Liver (tissue), 3 donors: ENCODE measurements at regions not wholly inside any gene's neighbourhood (a gene's known extent, or its start where the extent isn't known, plus 50 kb on each side); places are given as distances from the start of the nearest gene placed in this dataset.

Source experiments
- EGR1 ChIP-seq, 2 donors: IDR thresholded peaks; 2 replicates each; pipeline ENCODE4 v1.6.1; 2016 to 2018; ENCODE audit warnings: antibody characterized with exemption in 2 of 2, low read depth in 2 of 2
- TF ChIP-seq, protein P1 (sequence below): fragments of 150-350 bp; IDR thresholded peaks from 2 replicates; pipeline ENCODE4 v1.5.1; 2017; ENCODE audit warnings: improper control_type of control experiment, low read depth, low read length; ENCODE audit not compliant: missing input control
- TF ChIP-seq, protein P2 (sequence below): IDR thresholded peaks from 2 replicates; pipeline ENCODE4 v1.6.1; 2016; ENCODE audit warnings: antibody characterized with exemption
- TF ChIP-seq, protein P3 (sequence below): IDR thresholded peaks from 2 replicates; pipeline ENCODE4 v1.6.1; 2016; ENCODE audit warnings: antibody characterized with exemption
- TF ChIP-seq, protein P4 (sequence below): IDR thresholded peaks from 2 replicates; pipeline ENCODE4 v1.6.1; 2016; ENCODE audit warnings: antibody characterized with exemption, mild to moderate bottlenecking
- donor health status: healthy.
- donor health status: healthy.

DNA sequence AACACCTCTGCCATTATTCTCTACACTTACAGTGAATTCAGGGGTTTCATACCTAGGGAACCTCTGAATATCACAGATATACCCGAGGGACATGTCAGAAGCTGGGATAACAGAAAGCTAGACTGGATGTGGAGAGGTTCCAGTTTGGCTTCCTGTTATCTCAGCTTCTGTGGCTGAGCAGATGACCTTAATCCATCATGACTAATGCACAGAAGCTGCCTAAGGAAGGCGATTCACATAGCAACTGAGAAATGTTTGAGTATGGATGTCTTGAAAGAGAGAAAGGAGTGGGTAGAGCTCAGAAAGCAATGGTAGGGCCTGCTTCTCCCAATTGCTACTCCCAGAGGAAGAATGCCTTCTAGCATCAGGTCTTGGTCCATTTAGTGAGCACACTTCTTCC lies 187.6 kb downstream of the RMST start:
- TF ChIP-seq, protein P1, sequence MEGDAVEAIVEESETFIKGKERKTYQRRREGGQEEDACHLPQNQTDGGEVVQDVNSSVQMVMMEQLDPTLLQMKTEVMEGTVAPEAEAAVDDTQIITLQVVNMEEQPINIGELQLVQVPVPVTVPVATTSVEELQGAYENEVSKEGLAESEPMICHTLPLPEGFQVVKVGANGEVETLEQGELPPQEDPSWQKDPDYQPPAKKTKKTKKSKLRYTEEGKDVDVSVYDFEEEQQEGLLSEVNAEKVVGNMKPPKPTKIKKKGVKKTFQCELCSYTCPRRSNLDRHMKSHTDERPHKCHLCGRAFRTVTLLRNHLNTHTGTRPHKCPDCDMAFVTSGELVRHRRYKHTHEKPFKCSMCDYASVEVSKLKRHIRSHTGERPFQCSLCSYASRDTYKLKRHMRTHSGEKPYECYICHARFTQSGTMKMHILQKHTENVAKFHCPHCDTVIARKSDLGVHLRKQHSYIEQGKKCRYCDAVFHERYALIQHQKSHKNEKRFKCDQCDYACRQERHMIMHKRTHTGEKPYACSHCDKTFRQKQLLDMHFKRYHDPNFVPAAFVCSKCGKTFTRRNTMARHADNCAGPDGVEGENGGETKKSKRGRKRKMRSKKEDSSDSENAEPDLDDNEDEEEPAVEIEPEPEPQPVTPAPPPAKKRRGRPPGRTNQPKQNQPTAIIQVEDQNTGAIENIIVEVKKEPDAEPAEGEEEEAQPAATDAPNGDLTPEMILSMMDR: no peak
- no peak for TF ChIP-seq EGR1 (IDR thresholded peaks at IDR 0.05; ENCODE audit: low read depth in 2 of 2)
- TF ChIP-seq, protein P2, sequence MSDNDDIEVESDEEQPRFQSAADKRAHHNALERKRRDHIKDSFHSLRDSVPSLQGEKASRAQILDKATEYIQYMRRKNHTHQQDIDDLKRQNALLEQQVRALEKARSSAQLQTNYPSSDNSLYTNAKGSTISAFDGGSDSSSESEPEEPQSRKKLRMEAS: no peak
- TF ChIP-seq, protein P3, sequence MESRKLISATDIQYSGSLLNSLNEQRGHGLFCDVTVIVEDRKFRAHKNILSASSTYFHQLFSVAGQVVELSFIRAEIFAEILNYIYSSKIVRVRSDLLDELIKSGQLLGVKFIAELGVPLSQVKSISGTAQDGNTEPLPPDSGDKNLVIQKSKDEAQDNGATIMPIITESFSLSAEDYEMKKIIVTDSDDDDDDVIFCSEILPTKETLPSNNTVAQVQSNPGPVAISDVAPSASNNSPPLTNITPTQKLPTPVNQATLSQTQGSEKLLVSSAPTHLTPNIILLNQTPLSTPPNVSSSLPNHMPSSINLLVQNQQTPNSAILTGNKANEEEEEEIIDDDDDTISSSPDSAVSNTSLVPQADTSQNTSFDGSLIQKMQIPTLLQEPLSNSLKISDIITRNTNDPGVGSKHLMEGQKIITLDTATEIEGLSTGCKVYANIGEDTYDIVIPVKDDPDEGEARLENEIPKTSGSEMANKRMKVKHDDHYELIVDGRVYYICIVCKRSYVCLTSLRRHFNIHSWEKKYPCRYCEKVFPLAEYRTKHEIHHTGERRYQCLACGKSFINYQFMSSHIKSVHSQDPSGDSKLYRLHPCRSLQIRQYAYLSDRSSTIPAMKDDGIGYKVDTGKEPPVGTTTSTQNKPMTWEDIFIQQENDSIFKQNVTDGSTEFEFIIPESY: no peak
- TF ChIP-seq, protein P4, sequence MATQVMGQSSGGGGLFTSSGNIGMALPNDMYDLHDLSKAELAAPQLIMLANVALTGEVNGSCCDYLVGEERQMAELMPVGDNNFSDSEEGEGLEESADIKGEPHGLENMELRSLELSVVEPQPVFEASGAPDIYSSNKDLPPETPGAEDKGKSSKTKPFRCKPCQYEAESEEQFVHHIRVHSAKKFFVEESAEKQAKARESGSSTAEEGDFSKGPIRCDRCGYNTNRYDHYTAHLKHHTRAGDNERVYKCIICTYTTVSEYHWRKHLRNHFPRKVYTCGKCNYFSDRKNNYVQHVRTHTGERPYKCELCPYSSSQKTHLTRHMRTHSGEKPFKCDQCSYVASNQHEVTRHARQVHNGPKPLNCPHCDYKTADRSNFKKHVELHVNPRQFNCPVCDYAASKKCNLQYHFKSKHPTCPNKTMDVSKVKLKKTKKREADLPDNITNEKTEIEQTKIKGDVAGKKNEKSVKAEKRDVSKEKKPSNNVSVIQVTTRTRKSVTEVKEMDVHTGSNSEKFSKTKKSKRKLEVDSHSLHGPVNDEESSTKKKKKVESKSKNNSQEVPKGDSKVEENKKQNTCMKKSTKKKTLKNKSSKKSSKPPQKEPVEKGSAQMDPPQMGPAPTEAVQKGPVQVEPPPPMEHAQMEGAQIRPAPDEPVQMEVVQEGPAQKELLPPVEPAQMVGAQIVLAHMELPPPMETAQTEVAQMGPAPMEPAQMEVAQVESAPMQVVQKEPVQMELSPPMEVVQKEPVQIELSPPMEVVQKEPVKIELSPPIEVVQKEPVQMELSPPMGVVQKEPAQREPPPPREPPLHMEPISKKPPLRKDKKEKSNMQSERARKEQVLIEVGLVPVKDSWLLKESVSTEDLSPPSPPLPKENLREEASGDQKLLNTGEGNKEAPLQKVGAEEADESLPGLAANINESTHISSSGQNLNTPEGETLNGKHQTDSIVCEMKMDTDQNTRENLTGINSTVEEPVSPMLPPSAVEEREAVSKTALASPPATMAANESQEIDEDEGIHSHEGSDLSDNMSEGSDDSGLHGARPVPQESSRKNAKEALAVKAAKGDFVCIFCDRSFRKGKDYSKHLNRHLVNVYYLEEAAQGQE: no peak
